Neural crest cell (in vitro differentiated cells): ENCODE measurements at regions not wholly inside any gene's neighbourhood (a gene's known extent, or its start where the extent isn't known, plus 50 kb on each side); places are given as distances from the start of the nearest gene placed in this dataset.

Experiments
- DNase-seq: peaks from one replicate; pipeline ENCODE4 v3.0.0; 2021; ENCODE audit warnings: low read depth, mixed read lengths, low spot score
- H3K27ac Mint-ChIP-seq: one replicate; pipeline ENCODE4 v1.8.0; 2021; ENCODE audit warnings: mild to moderate bottlenecking, mixed read lengths; ENCODE audit not compliant: unreplicated experiment
- H3K27me3 Mint-ChIP-seq: 2 replicates; pipeline ENCODE4 v1.8.0; 2021; ENCODE audit warnings: low read depth, mild to moderate bottlenecking, mixed read lengths
- H3K36me3 Mint-ChIP-seq: 2 replicates; pipeline ENCODE4 v1.8.0; 2021; ENCODE audit warnings: low read depth, mild to moderate bottlenecking, mixed read lengths
- H3K4me1 Mint-ChIP-seq: 2 replicates; pipeline ENCODE4 v1.8.0; 2021; ENCODE audit warnings: mixed read lengths
- H3K4me3 Mint-ChIP-seq: one replicate; pipeline ENCODE4 v1.8.0; 2021; ENCODE audit warnings: mild to moderate bottlenecking, mixed read lengths
- H3K9me3 Mint-ChIP-seq: 2 replicates; pipeline ENCODE4 v1.8.0; 2021; ENCODE audit warnings: mixed read lengths
- TF ChIP-seq, protein P1 (sequence below): fragments of 200-600 bp; sonication (generic); conservative IDR thresholded peaks from 2 replicates; pipeline ENCODE4 v1.5.0; 2021; ENCODE audit warnings: antibody characterized with exemption, mild to moderate bottlenecking

- DNase-seq, result no peak
- Mint-ChIP-seq H3K9me3 (no peaks in the 10 kb centered on the region), H3K27me3 (no peaks in the 10 kb centered on the region), H3K4me3 (no peak overlapping the region), H3K27ac (no peak overlapping the region), H3K4me1 (no peaks in the 10 kb centered on the region), H3K36me3 (no peaks in the 10 kb centered on the region)
- TF ChIP-seq, protein P1, sequence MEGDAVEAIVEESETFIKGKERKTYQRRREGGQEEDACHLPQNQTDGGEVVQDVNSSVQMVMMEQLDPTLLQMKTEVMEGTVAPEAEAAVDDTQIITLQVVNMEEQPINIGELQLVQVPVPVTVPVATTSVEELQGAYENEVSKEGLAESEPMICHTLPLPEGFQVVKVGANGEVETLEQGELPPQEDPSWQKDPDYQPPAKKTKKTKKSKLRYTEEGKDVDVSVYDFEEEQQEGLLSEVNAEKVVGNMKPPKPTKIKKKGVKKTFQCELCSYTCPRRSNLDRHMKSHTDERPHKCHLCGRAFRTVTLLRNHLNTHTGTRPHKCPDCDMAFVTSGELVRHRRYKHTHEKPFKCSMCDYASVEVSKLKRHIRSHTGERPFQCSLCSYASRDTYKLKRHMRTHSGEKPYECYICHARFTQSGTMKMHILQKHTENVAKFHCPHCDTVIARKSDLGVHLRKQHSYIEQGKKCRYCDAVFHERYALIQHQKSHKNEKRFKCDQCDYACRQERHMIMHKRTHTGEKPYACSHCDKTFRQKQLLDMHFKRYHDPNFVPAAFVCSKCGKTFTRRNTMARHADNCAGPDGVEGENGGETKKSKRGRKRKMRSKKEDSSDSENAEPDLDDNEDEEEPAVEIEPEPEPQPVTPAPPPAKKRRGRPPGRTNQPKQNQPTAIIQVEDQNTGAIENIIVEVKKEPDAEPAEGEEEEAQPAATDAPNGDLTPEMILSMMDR, result no peak
These were observed 142.0 kb downstream of the RNASET2 start for GRCh38 chr6:166814390-166814789.

GRCh38 chr6:166813461-166813860, 142.9 kb downstream of the RNASET2 start:
- Mint-ChIP-seq H3K27me3 (no peaks in the 10 kb centered on the region), H3K36me3 (no peaks in the 10 kb centered on the region), H3K4me1 (no peaks in the 10 kb centered on the region), H3K9me3 (no peaks in the 10 kb centered on the region), H3K27ac (no peak overlapping the region), H3K4me3 (no peak overlapping the region)
- TF ChIP-seq, protein P1, result no peak
- DNase-seq, result no peak

GRCh38 chr6:166810864-166811263, 145.5 kb downstream of the RNASET2 start:
- TF ChIP-seq, protein P1, result no peak
- H3K36me3 Mint-ChIP-seq, result peaks cover 16% of the 10 kb centered on the region
- DNase-seq, result no peak
- H3K9me3 Mint-ChIP-seq, result peaks cover 9% of the 10 kb centered on the region
- no peaks in the 10 kb centered on the region for H3K4me1 Mint-ChIP-seq
- H3K27ac Mint-ChIP-seq, result no peak overlapping the region
- no peak overlapping the region for H3K4me3 Mint-ChIP-seq
- no peaks in the 10 kb centered on the region for H3K27me3 Mint-ChIP-seq

- Mint-ChIP-seq H3K9me3 (peaks cover 13% of the 10 kb centered on the region), H3K4me1 (no peaks in the 10 kb centered on the region), H3K4me3 (no peak overlapping the region), H3K27me3 (no peaks in the 10 kb centered on the region), H3K27ac (no peak overlapping the region), H3K36me3 (peaks cover 20% of the 10 kb centered on the region)
- no peak for DNase-seq
- TF ChIP-seq, protein P1, result no peak
These were observed 146.6 kb downstream of the RNASET2 start for GRCh38 chr6:166809721-166810120.

- Mint-ChIP-seq H3K36me3 (peaks cover 20% of the 10 kb centered on the region), H3K9me3 (peaks cover 13% of the 10 kb centered on the region), H3K27ac (no peak overlapping the region), H3K27me3 (no peaks in the 10 kb centered on the region), H3K4me3 (no peak overlapping the region), H3K4me1 (no peaks in the 10 kb centered on the region)
- TF ChIP-seq, protein P1, result no peak
- DNase-seq, result no peak
These were observed 149.2 kb downstream of the RNASET2 start for GRCh38 chr6:166806962-166807757.
